HL-60 (cell line): ENCODE measurements at regions not wholly inside any gene's neighbourhood (a gene's known extent, or its start where the extent isn't known, plus 50 kb on each side); places are given as distances from the start of the nearest gene placed in this dataset.

ENCODE experiments used
- GABPA ChIP-seq: IDR thresholded peaks from 2 replicates; pipeline ENCODE4 v1.6.1; 2012; ENCODE audit warnings: low read depth
- POLR2AphosphoS5 ChIP-seq: IDR thresholded peaks from 2 replicates; pipeline ENCODE4 v1.6.1; 2012; ENCODE audit warnings: low read depth
- TF ChIP-seq, protein P1 (sequence below): IDR thresholded peaks from one replicate; pipeline ENCODE4 v1.5.1; 2011; ENCODE audit warnings: low read length, control low read depth, inconsistent platforms; ENCODE audit not compliant: insufficient read depth

DNA sequence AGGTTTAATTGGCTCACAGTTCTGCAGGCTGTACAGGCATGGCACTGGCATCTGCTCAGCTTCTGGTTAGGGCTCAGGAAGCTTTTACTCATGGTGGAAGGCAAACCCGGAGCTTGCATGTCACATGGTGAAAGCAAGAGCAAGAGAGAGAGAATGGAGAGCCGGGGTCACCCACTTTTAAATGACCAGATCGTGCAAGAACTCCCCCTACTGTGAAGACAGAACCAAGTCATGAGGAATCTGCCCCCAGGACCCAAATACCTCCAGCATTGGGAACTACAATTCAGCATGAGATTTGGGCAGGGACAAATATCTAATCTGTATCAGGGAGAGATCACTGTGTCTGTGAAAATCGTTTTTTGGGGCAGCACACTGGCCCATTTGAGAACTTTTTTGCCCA is 110.0 kb upstream of the MYO3A start:
- TF ChIP-seq, protein P1, sequence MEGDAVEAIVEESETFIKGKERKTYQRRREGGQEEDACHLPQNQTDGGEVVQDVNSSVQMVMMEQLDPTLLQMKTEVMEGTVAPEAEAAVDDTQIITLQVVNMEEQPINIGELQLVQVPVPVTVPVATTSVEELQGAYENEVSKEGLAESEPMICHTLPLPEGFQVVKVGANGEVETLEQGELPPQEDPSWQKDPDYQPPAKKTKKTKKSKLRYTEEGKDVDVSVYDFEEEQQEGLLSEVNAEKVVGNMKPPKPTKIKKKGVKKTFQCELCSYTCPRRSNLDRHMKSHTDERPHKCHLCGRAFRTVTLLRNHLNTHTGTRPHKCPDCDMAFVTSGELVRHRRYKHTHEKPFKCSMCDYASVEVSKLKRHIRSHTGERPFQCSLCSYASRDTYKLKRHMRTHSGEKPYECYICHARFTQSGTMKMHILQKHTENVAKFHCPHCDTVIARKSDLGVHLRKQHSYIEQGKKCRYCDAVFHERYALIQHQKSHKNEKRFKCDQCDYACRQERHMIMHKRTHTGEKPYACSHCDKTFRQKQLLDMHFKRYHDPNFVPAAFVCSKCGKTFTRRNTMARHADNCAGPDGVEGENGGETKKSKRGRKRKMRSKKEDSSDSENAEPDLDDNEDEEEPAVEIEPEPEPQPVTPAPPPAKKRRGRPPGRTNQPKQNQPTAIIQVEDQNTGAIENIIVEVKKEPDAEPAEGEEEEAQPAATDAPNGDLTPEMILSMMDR = no peak
- TF ChIP-seq GABPA (no peak), POLR2AphosphoS5 (no peak)
